GM19328 (cell line): ENCODE measurements at regions not wholly inside any gene's neighbourhood (a gene's known extent, or its start where the extent isn't known, plus 50 kb on each side); places are given as distances from the start of the nearest gene placed in this dataset.
"Not testable (repeated sequence)": the region's sequence is repeated elsewhere in the genome, so short reads cannot be mapped to it uniquely, and the experiment has no call there.

Experiments
- ATAC-seq: cut with Tn5 transposase; IDR thresholded peaks from one replicate; pipeline ENCODE4 v1.9.1; 2021; ENCODE audit warnings: mild to moderate bottlenecking, moderate library complexity; ENCODE audit not compliant: unreplicated experiment

- no peak for ATAC-seq
Measured at GRCh38 chrX:7542587-7543380, 300.2 kb upstream of the VCX start.

- no peak for ATAC-seq
Measured at GRCh38 chrX:7522860-7523259, 320.1 kb upstream of the VCX start.

- ATAC-seq = no peak
Measured at GRCh38 chrX:7515681-7516413, 327.1 kb upstream of the VCX start.

- ATAC-seq = no peak
Measured at GRCh38 chrX:7514871-7515599, 327.9 kb upstream of the VCX start.

GRCh38 chrX:7512845-7513244, 330.1 kb upstream of the VCX start:
- no peak for ATAC-seq

- no peak for ATAC-seq
Measured at GRCh38 chrX:7503251-7503650, 339.7 kb upstream of the VCX start.

- no peak for ATAC-seq
Measured at GRCh38 chrX:7500386-7500785, 342.6 kb upstream of the VCX start.

- ATAC-seq = no peak
Measured at GRCh38 chrX:7486505-7486904, 338.6 kb upstream of the PUDP start.

GRCh38 chrX:7485061-7485460, 337.1 kb upstream of the PUDP start:
- ATAC-seq = no peak

GRCh38 chrX:7480721-7481120, 332.8 kb upstream of the PUDP start:
- no peak for ATAC-seq

- ATAC-seq = no peak
Measured at GRCh38 chrX:7462110-7462509, 314.2 kb upstream of the PUDP start.

- ATAC-seq = not testable (repeated sequence)
Measured at GRCh38 chrX:7461051-7461450, 313.1 kb upstream of the PUDP start.

GRCh38 chrX:7447801-7448499, 300.0 kb upstream of the PUDP start:
- no peak for ATAC-seq

- ATAC-seq = no peak
Measured at GRCh38 chrX:7446815-7447214, 298.9 kb upstream of the PUDP start.

GRCh38 chrX:7444967-7445366, 297.0 kb upstream of the PUDP start:
- ATAC-seq = no peak

- no peak for ATAC-seq
Measured at GRCh38 chrX:7441586-7441985, 293.6 kb upstream of the PUDP start.

- no peak for ATAC-seq
Measured at GRCh38 chrX:7435822-7436221, 287.9 kb upstream of the PUDP start.

- ATAC-seq = no peak
Measured at GRCh38 chrX:7432901-7433300, 284.9 kb upstream of the PUDP start.

- ATAC-seq = no peak
Measured at GRCh38 chrX:7420717-7421116, 272.8 kb upstream of the PUDP start.

- ATAC-seq = no peak
Measured at GRCh38 chrX:7414753-7415152, 266.8 kb upstream of the PUDP start.

GRCh38 chrX:7412840-7413239, 264.9 kb upstream of the PUDP start:
- no peak for ATAC-seq
